Astrocyte (in vitro differentiated cells and primary cell): ENCODE measurements at regions not wholly inside any gene's neighbourhood (a gene's known extent, or its start where the extent isn't known, plus 50 kb on each side); places are given as distances from the start of the nearest gene placed in this dataset.

Experiments
- CTCF ChIP-seq: IDR thresholded peaks from 2 replicates; pipeline ENCODE4 v1.5.1; 2011; ENCODE audit warnings: low read depth, mild to moderate bottlenecking, inconsistent platforms, low read length, moderate library complexity; ENCODE audit not compliant: insufficient read depth
- EZH2 ChIP-seq: IDR thresholded peaks from 2 replicates; pipeline ENCODE4 v1.6.1; 2012; ENCODE audit warnings: mild to moderate bottlenecking, low read length, inconsistent platforms; ENCODE audit not compliant: insufficient read depth

GRCh38 chr1:56256153-56257000 is 323.0 kb downstream of the PLPP3 start:
- TF ChIP-seq CTCF (no peak), EZH2 (no peak)
